Neuronal stem cell (in vitro differentiated cells): ENCODE measurements at regions not wholly inside any gene's neighbourhood (a gene's known extent, or its start where the extent isn't known, plus 50 kb on each side); places are given as distances from the start of the nearest gene placed in this dataset.

ENCODE experiments used
- DNase-seq: peaks from one replicate; pipeline ENCODE4 v3.0.0-alpha.2; 2013; ENCODE audit warnings: low spot score
- H2AFZ ChIP-seq: one replicate; pipeline ENCODE4 v1.6.1; 2013; ENCODE audit warnings: mild to moderate bottlenecking, low read length, inconsistent platforms
- H2AK5ac ChIP-seq: 2 replicates; pipeline ENCODE4 v1.6.1; 2013; ENCODE audit warnings: low read depth, mild to moderate bottlenecking, inconsistent platforms, low read length, moderate library complexity, mixed read lengths
- H2BK120ac ChIP-seq: 2 replicates; pipeline ENCODE4 v1.6.1; 2013; ENCODE audit warnings: low read depth, mild to moderate bottlenecking, inconsistent platforms, low read length, moderate library complexity, mixed read lengths
- H2BK12ac ChIP-seq: one replicate; pipeline ENCODE4 v1.6.1; 2013; ENCODE audit warnings: low read length, inconsistent platforms
- H2BK15ac ChIP-seq: 2 replicates; pipeline ENCODE4 v1.6.1; 2013; ENCODE audit warnings: mild to moderate bottlenecking, low read length, inconsistent platforms, mixed read lengths
- H2BK5ac ChIP-seq: one replicate; pipeline ENCODE4 v1.6.1; 2013; ENCODE audit warnings: inconsistent platforms, mild to moderate bottlenecking, low read length, moderate library complexity
- H3K14ac ChIP-seq: one replicate; pipeline ENCODE4 v1.6.1; 2013; ENCODE audit warnings: low read length, inconsistent platforms
- H3K18ac ChIP-seq: 2 replicates; pipeline ENCODE4 v1.6.1; 2013; ENCODE audit warnings: low read length, inconsistent platforms
- H3K23ac ChIP-seq: 2 replicates; pipeline ENCODE4 v1.6.1; 2013; ENCODE audit warnings: low read depth, mild to moderate bottlenecking, mixed read lengths, low read length, inconsistent platforms; ENCODE audit not compliant: poor library complexity
- H3K27ac ChIP-seq: replicated peaks from 3 replicates; pipeline ENCODE4 v1.5.1; 2013; ENCODE audit warnings: low read length, inconsistent platforms
- H3K27me3 ChIP-seq, 3 experiments: 2 replicates each; pipeline ENCODE4 v1.6.1; 2013; ENCODE audit warnings: low read length in 3 of 3, mild to moderate bottlenecking in 2 of 3, inconsistent platforms in 1 of 3, low read depth in 1 of 3, mixed read lengths in 1 of 3, moderate library complexity in 1 of 3; ENCODE audit not compliant: control insufficient read depth in 3 of 3, insufficient read depth in 3 of 3
- H3K36me3 ChIP-seq, 2 donors: replicated peaks in 1 of 2; 2 replicates each; pipeline ENCODE4 v1.6.1; 2013; ENCODE audit warnings: low read length in 2 of 2; ENCODE audit not compliant: control insufficient read depth in 2 of 2, insufficient read depth in 2 of 2
- H3K4ac ChIP-seq: 2 replicates; pipeline ENCODE4 v1.6.1; 2013; ENCODE audit warnings: inconsistent platforms, mild to moderate bottlenecking, low read length, moderate library complexity
- H3K4me1 ChIP-seq, 2 donors: 1 replicate in 1 of 2; 2 replicates in 1 of 2; pipeline ENCODE4 v1.6.1; 2013; ENCODE audit warnings: low read length in 2 of 2, low read depth in 1 of 2; ENCODE audit not compliant: control insufficient read depth in 2 of 2, insufficient read depth in 1 of 2
- H3K4me2 ChIP-seq: one replicate; pipeline ENCODE4 v1.6.1; 2013; ENCODE audit warnings: mild to moderate bottlenecking, low read length, inconsistent platforms; ENCODE audit not compliant: insufficient read depth, poor library complexity, severe bottlenecking
- H3K4me3 ChIP-seq, 2 donors: 2 replicates each; pipeline ENCODE4 v1.5.1; 2013; ENCODE audit warnings: low read length in 2 of 2, mild to moderate bottlenecking in 2 of 2, inconsistent platforms in 1 of 2, moderate library complexity in 1 of 2
- H3K79me1 ChIP-seq: one replicate; pipeline ENCODE4 v1.6.1; 2013; ENCODE audit warnings: low read depth, mild to moderate bottlenecking, inconsistent platforms, low read length, moderate library complexity
- H3K9ac ChIP-seq: one replicate; pipeline ENCODE4 v1.6.1; 2013; ENCODE audit warnings: mild to moderate bottlenecking, low read depth, low read length, inconsistent platforms; ENCODE audit not compliant: poor library complexity
- H3K9me3 ChIP-seq, 2 donors: replicated peaks in 1 of 2; 2 replicates each; pipeline versions ENCODE3 to v1.6.1; 2013; ENCODE audit warnings: low read length in 2 of 2, mild to moderate bottlenecking in 2 of 2, inconsistent platforms in 1 of 2, low read depth in 1 of 2, mixed read lengths in 1 of 2, moderate library complexity in 1 of 2; ENCODE audit not compliant: control insufficient read depth in 2 of 2, insufficient read depth in 1 of 2
- H4K8ac ChIP-seq: one replicate; pipeline ENCODE4 v1.6.1; 2013; ENCODE audit warnings: low read depth, mild to moderate bottlenecking, inconsistent platforms, low read length, moderate library complexity
- H4K91ac ChIP-seq: one replicate; pipeline ENCODE4 v1.6.1; 2013; ENCODE audit warnings: low read length, low read depth, mild to moderate bottlenecking, inconsistent platforms; ENCODE audit not compliant: poor library complexity
- WGBS, 2 donors: extraction: QIAGEN DNeasy Blood & Tissue Kit; methylation state at CpG; one replicate each; pipeline ENCODE4 v1.1.7; 2013; ENCODE audit warnings: missing lambda C conversion rate in 2 of 2, mixed read lengths in 1 of 2; ENCODE audit not compliant: insufficient read length in 2 of 2, insufficient replicate concordance in 1 of 2; ENCODE audit errors: extremely low coverage in 2 of 2; 5-methylcytosine and 5-hydroxymethylcytosine counted together

GRCh38 chr10:63057509-63057908 is 75.6 kb upstream of the NRBF2 start:
- peaks cover 4 to 8% of the 10 kb centered on the region in 2 donors for H3K4me1 ChIP-seq
- H3K9ac ChIP-seq = no peak overlapping the region
- H3K18ac ChIP-seq = no peak overlapping the region
- no peaks in the 10 kb centered on the region for H3K79me1 ChIP-seq
- H2BK12ac ChIP-seq = no peak overlapping the region
- no peak overlapping the region for H2AK5ac ChIP-seq
- H3K4ac ChIP-seq = no peak overlapping the region
- no peak overlapping the region for H2BK15ac ChIP-seq
- peak overlapping the region; percentile 34 for H2AFZ ChIP-seq
- H3K27me3 ChIP-seq = no peaks in the 10 kb centered on the region
- H2BK5ac ChIP-seq = no peak overlapping the region
- H3K27ac ChIP-seq = no peak overlapping the region
- no peaks in the 10 kb centered on the region for H3K36me3 ChIP-seq
- H3K9me3 ChIP-seq = no peaks in the 10 kb centered on the region
- H4K8ac ChIP-seq = no peak overlapping the region
- H3K4me2 ChIP-seq = no peak overlapping the region
- H2BK120ac ChIP-seq = no peak overlapping the region
- no peak overlapping the region for H4K91ac ChIP-seq
- no CpG with 5 or more reads among the region's 10 CpGs for WGBS, 2 donors
- H3K4me3 ChIP-seq = no peak overlapping the region
- DNase-seq = no peak
- H3K23ac ChIP-seq = no peak overlapping the region
- H3K14ac ChIP-seq = no peak overlapping the region

- Histone ChIP-seq H3K4me3 (no peak overlapping the region), H4K8ac (no peak overlapping the region), H3K36me3 (no peaks in the 10 kb centered on the region), H2BK15ac (no peak overlapping the region), H2BK12ac (no peak overlapping the region), H2BK120ac (no peak overlapping the region), H2AK5ac (no peak overlapping the region), H3K4me1 (peaks cover 4 to 8% of the 10 kb centered on the region in 2 donors), H3K27ac (no peak overlapping the region), H3K9ac (no peak overlapping the region), H3K79me1 (no peaks in the 10 kb centered on the region), H3K23ac (no peak overlapping the region), H3K4ac (no peak overlapping the region), H3K18ac (no peak overlapping the region), H4K91ac (no peak overlapping the region), H2BK5ac (no peak overlapping the region), H3K4me2 (no peak overlapping the region), H2AFZ (no peak overlapping the region), H3K27me3 (no peaks in the 10 kb centered on the region), H3K9me3 (no peaks in the 10 kb centered on the region), H3K14ac (no peak overlapping the region)
- DNase-seq = no peak
- WGBS, 2 donors = no CpG with 5 or more reads among the region's 3 CpGs
Observed at GRCh38 chr10:63055705-63056104, 77.4 kb upstream of the NRBF2 start.

- Histone ChIP-seq H2BK120ac (no peak overlapping the region), H3K23ac (no peak overlapping the region), H3K27me3 (no peaks in the 10 kb centered on the region), H2BK15ac (no peak overlapping the region), H2AK5ac (no peak overlapping the region), H3K4me3 (no peak overlapping the region), H3K36me3 (no peaks in the 10 kb centered on the region), H3K9ac (no peak overlapping the region), H2BK12ac (no peak overlapping the region), H3K18ac (no peak overlapping the region), H3K14ac (no peak overlapping the region), H4K91ac (no peak overlapping the region), H3K9me3 (no peaks in the 10 kb centered on the region), H2BK5ac (no peak overlapping the region), H4K8ac (no peak overlapping the region), H3K79me1 (no peaks in the 10 kb centered on the region), H3K4ac (no peak overlapping the region), H2AFZ (no peak overlapping the region), H3K27ac (no peak overlapping the region), H3K4me1 (peaks cover 4 to 8% of the 10 kb centered on the region in 2 donors), H3K4me2 (no peak overlapping the region)
- DNase-seq = no peak
Observed at GRCh38 chr10:63054889-63055611, 78.1 kb upstream of the NRBF2 start.

GRCh38 chr10:63052083-63052482 is 81.0 kb upstream of the NRBF2 start:
- H3K18ac ChIP-seq = no peak overlapping the region
- H3K4me1 ChIP-seq = no peaks in the 10 kb centered on the region
- no peak overlapping the region for H2AK5ac ChIP-seq
- H3K4me2 ChIP-seq = no peak overlapping the region
- H2BK15ac ChIP-seq = no peak overlapping the region
- H2AFZ ChIP-seq = no peak overlapping the region
- no peaks in the 10 kb centered on the region for H3K27me3 ChIP-seq
- no peak overlapping the region for H3K14ac ChIP-seq
- no peak overlapping the region for H2BK12ac ChIP-seq
- no peak overlapping the region for H3K4ac ChIP-seq
- H3K9me3 ChIP-seq = no peaks in the 10 kb centered on the region
- H3K79me1 ChIP-seq = no peaks in the 10 kb centered on the region
- no peak overlapping the region for H2BK120ac ChIP-seq
- H4K91ac ChIP-seq = no peak overlapping the region
- no CpG with 5 or more reads among the region's 6 CpGs for WGBS, 2 donors
- no peak overlapping the region for H3K27ac ChIP-seq
- H2BK5ac ChIP-seq = no peak overlapping the region
- H3K23ac ChIP-seq = no peak overlapping the region
- H3K9ac ChIP-seq = no peak overlapping the region
- H3K36me3 ChIP-seq = no peaks in the 10 kb centered on the region
- no peak for DNase-seq
- no peak overlapping the region for H3K4me3 ChIP-seq
- no peak overlapping the region for H4K8ac ChIP-seq
